GM18867 (cell line): ENCODE measurements at regions not wholly inside any gene's neighbourhood (a gene's known extent, or its start where the extent isn't known, plus 50 kb on each side); places are given as distances from the start of the nearest gene placed in this dataset.

Experiments
- ATAC-seq: cut with Tn5 transposase; IDR thresholded peaks from one replicate; pipeline ENCODE4 v1.9.1; 2021; ENCODE audit warnings: mild to moderate bottlenecking, moderate library complexity; ENCODE audit not compliant: unreplicated experiment

DNA sequence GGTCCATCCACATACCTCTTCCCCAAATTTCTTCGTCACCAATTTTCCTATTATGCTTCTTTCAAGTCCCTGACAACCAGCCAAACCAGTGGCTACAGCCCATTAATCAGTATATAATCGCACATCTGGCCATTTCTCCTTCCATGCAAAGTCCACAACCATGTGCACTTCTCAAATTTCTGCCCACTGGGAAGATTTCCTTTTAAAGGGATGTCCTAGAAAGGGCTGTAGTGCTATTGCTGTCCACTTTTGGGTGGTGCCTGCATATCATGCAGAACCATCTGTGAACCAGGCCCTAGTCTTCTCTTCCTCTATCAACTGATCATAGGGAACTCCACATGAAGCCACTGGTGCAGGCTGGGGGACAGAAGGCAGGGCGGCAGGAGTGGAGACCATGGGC, 55.2 kb upstream of the MID1IP1 start:
- no peak for ATAC-seq

GRCh38 chrX:38750551-38750950, 50.7 kb upstream of the MID1IP1 start:
- ATAC-seq = peak; percentile 71
